H54 (cell line): ENCODE measurements at regions not wholly inside any gene's neighbourhood (a gene's known extent, or its start where the extent isn't known, plus 50 kb on each side); places are given as distances from the start of the nearest gene placed in this dataset.

Source experiments
- DNase-seq: peaks from one replicate; pipeline ENCODE4 v3.0.0; 2011; ENCODE audit warnings: low spot score, mixed read lengths; ENCODE audit not compliant: insufficient read length
- FAIRE-seq: peaks from 3 replicates; lab custom pipeline; 2011; peaks lifted over from hg19 to GRCh38; lab: Jason Lieb, UNC
- POLR2A ChIP-seq: IDR thresholded peaks from 2 replicates; pipeline ENCODE4 v1.6.1; 2011; ENCODE audit warnings: low read depth, mild to moderate bottlenecking, low read length

- TF ChIP-seq POLR2A, result no peak
- DNase-seq (no peak), FAIRE-seq (no peak)
Measured at GRCh38 chr22:48366056-48366455, 1461.6 kb downstream of the BRD1 start.

DNA sequence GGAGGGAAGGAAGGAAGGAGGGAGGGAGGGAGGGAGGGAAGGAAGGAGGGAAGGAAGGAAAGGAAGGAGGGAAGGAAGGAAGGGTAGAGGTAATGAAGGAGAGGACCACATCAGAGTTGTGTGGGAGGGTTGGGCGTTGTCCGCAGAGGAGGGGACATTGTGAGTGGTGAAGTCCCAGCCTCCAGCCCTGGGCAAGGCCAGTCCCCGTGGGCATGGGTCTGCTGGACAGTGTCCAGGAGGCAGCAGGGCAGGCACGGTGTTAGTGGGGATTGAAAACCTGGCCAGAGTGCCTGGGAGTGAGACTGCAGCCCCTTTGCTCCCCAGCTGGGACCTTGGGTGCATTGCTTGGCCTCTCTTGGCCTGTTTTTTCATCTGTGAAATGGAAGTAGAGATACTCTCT, 1462.3 kb downstream of the BRD1 start:
- FAIRE-seq (no peak), DNase-seq (no peak)
- TF ChIP-seq POLR2A, result no peak

DNA sequence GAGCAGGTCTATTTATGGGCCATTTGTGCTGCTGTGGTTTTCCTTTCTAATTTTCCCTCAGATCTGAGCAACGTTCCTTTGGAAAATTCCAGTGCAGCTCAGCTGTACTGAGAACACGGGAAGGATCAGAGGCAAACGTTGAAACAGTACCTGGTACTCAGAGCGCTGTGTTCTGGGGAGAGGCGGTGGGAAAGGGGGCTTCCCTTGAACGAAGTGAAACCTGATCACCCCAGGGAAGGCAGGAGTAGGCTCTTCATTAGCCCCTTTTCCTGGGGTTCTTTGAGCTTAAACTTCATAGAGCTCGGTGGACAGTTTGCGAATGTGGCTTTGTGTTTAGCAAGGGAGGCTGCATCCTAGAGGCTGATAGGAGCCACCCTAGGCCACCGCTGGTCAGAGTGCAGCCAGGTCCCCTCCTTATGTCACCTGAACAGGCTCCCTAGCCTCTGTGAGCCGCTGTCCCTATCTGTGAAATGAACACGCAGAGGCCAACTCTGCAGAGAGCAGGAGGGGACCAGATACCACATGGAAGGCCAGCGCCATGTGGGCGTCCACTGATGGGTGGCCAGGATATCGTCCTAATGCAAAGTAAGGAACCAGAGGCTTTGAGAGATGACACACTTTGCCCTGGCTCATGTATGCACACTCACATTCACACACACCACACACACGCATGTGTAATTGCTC, 1464.8 kb downstream of the BRD1 start:
- FAIRE-seq, result no peak
- DNase-seq, result no peak
- no peak for TF ChIP-seq POLR2A

- FAIRE-seq, result no peak
- TF ChIP-seq POLR2A, result no peak
- no peak for DNase-seq
Measured at GRCh38 chr22:48361099-48361639, 1466.5 kb downstream of the BRD1 start.

- no peak for TF ChIP-seq POLR2A
- DNase-seq (no peak), FAIRE-seq (no peak)
Measured at GRCh38 chr22:48359613-48359965, 1468.1 kb downstream of the BRD1 start.

GRCh38 chr22:48358886-48359612, 1468.6 kb downstream of the BRD1 start:
- DNase-seq, result no peak
- no peak for FAIRE-seq
- TF ChIP-seq POLR2A, result no peak

- FAIRE-seq (no peak), DNase-seq (no peak)
- TF ChIP-seq POLR2A, result no peak
Measured at GRCh38 chr22:48357961-48358360, 1469.7 kb downstream of the BRD1 start.

GRCh38 chr22:48357196-48357595, 1470.5 kb downstream of the BRD1 start:
- FAIRE-seq (no peak), DNase-seq (no peak)
- no peak for TF ChIP-seq POLR2A

DNA sequence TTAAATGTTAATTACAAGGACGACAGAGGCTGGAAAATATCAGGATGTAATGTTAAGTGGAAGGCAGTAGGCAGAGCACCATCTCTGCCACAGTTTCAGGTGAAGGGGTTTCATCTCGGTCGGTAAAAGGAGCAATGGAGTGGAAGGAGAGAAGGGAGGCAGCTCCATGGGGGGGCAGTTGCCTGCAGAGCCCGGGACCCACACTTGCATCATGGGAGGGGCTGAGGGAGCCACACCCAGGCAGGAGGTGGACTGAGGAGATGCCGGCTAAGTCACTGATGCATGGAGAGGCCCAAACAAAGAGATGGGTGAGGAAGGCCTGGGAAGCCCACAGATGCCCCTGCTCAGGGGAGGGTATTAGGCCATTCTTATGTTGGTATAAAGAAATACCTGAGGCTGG, 1470.9 kb downstream of the BRD1 start:
- FAIRE-seq (no peak), DNase-seq (no peak)
- no peak for TF ChIP-seq POLR2A

- DNase-seq, result no peak
- FAIRE-seq, result no peak
- TF ChIP-seq POLR2A, result no peak
Measured at GRCh38 chr22:48354096-48354495, 1473.6 kb downstream of the BRD1 start.

GRCh38 chr22:48353116-48353947, 1474.3 kb downstream of the BRD1 start:
- no peak for FAIRE-seq
- no peak for TF ChIP-seq POLR2A
- no peak for DNase-seq

DNA sequence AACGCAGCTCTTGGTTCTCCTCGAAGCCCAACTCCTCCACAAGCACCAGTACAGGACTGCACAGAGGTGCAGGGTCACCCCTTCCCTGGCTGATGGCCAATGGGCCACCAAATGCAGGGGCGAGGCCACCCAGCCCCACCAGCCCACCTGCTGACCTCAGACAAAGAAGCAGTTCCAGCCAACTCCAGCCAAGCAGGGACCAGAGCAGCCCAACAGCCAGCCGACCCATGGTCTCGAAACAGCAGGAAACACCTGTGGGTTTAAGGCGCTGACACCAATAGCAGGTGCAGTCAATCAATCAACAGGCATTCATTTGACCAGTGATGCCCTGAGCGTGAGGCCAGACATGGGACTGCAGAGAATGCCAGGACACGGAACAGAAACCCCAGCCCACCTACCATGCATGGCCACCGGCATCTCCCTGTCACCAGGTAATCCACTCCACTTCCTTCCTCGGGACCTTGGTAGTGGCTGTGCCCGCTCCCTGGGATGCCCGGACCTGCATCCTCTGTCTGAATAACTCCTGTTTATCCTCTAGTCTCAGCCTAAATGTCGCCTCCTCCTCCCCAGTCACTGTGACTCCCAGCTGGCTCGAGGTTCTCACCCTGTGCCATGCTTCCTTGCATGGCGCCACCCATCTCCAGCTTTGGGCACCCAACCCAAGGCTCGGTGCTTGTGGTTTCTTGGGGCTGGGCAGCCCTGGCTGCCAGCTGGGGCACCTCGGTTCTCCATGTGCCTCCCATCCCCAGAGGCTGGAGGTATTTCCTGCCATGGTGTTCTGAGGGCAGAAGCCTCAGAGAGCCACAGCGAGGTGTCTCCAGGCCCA, 1475.4 kb downstream of the BRD1 start:
- no peak for TF ChIP-seq POLR2A
- FAIRE-seq, result no peak
- DNase-seq, result no peak

DNA sequence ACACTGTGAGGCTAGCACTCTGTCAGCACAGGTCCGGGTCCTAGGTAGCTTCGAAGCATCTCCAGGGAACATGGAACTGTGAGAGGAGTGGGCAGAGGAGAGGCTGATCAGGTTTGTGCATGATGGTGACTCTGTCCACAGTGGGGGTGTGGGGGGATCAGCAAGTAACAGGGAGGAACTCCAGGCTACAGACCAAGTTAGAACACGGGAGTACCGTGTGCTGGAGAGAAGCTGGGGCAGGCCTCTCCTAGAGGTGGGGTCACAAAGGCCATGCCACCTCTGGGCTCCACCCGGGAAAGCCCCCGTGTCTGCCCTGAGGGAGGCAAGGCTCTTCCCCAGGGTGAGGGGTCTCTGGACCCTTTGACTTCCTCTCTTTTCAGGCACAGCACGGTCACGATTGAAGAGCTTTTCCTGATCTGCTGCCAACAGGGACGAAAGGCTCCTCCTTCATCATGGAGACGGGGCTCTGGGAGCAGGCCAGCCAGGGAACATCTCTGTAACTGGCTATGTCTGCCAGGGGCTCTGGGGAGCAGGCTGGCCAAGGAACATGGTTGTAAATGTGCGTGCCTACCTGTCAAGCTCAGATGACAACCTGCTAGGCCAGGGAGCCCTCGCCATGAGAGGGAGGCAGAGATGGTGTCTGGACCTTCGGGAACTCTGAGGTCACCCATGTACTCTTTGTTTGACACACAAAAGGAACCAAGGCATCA, 1476.1 kb downstream of the BRD1 start:
- DNase-seq (no peak), FAIRE-seq (no peak)
- TF ChIP-seq POLR2A, result no peak

DNA sequence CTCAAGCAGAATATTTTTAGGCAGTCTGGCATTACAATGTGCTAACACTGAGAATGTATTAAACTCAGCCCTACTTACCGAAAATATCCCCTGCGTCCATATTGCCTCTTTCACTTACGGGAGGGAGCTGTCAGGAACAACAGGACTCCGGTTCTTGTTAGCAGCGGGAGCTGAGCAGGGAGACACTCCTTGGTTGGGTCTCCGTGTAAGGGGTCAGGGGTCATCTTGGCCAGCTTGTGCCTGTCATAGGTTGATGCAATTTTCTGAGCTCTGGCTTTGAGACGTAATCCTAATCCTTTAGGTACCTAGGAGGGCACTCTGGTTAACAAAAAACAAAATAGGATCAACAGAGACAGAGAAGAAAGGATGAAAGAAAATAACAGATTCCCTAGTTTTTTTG, 1477.2 kb downstream of the BRD1 start:
- TF ChIP-seq POLR2A, result no peak
- no peak for FAIRE-seq
- no peak for DNase-seq
